Osteocyte (in vitro differentiated cells): ENCODE measurements at regions not wholly inside any gene's neighbourhood (a gene's known extent, or its start where the extent isn't known, plus 50 kb on each side); places are given as distances from the start of the nearest gene placed in this dataset.

Experiments used
- DNase-seq: peaks from one replicate; pipeline ENCODE4 v3.0.0; 2021; ENCODE audit warnings: mixed read lengths; ENCODE audit not compliant: unreplicated experiment; ENCODE audit errors: extremely low spot score
- H3K27ac Mint-ChIP-seq: one replicate; pipeline ENCODE4 v1.8.0; 2021; ENCODE audit warnings: mild to moderate bottlenecking, mixed read lengths; ENCODE audit not compliant: unreplicated experiment
- H3K27me3 Mint-ChIP-seq: one replicate; pipeline ENCODE4 v1.8.0; 2021; ENCODE audit warnings: mixed read lengths; ENCODE audit not compliant: unreplicated experiment
- H3K36me3 Mint-ChIP-seq: one replicate; pipeline ENCODE4 v1.8.0; 2021; ENCODE audit warnings: mixed read lengths; ENCODE audit not compliant: unreplicated experiment
- H3K4me1 Mint-ChIP-seq: one replicate; pipeline ENCODE4 v1.8.0; 2021; ENCODE audit warnings: mixed read lengths; ENCODE audit not compliant: unreplicated experiment
- H3K4me3 Mint-ChIP-seq: one replicate; pipeline ENCODE4 v1.8.0; 2021; ENCODE audit warnings: mild to moderate bottlenecking, moderate library complexity, mixed read lengths; ENCODE audit not compliant: unreplicated experiment
- H3K9me3 Mint-ChIP-seq: one replicate; pipeline ENCODE4 v1.8.0; 2021; ENCODE audit warnings: mixed read lengths; ENCODE audit not compliant: unreplicated experiment
- CTCF ChIP-seq: fragments of 200-600 bp; sonication (generic); IDR thresholded peaks from 2 replicates; pipeline ENCODE4 v1.5.0; 2021; ENCODE audit warnings: antibody characterized with exemption, mild to moderate bottlenecking, moderate library complexity

DNA sequence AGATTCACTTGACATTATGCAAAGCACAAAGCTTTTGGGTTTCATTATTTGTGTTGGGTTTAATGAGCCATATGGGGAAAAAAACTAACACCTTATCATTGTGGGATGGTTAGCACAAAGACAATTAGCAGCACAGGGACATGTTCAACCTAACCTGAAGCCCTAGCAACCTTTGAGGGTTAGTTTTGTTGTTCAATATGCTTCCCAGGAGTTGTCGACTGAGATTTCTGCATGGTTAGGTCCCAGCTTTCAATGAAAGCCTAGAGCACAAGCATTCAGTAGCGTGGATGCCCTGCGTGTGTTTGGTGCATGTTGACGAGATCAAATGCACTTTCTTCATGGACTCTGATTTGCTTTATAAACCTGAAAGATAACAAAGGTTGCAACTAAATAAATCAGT is 565.2 kb upstream of the TLE4 start:
- H3K27ac Mint-ChIP-seq: no peak overlapping the region
- no peaks in the 10 kb centered on the region for H3K36me3 Mint-ChIP-seq
- peaks cover 2% of the 10 kb centered on the region for H3K4me1 Mint-ChIP-seq
- H3K27me3 Mint-ChIP-seq: no peaks in the 10 kb centered on the region
- DNase-seq: no peak
- peaks cover 9% of the 10 kb centered on the region for H3K9me3 Mint-ChIP-seq
- no peak overlapping the region for H3K4me3 Mint-ChIP-seq
- TF ChIP-seq CTCF: no peak

DNA sequence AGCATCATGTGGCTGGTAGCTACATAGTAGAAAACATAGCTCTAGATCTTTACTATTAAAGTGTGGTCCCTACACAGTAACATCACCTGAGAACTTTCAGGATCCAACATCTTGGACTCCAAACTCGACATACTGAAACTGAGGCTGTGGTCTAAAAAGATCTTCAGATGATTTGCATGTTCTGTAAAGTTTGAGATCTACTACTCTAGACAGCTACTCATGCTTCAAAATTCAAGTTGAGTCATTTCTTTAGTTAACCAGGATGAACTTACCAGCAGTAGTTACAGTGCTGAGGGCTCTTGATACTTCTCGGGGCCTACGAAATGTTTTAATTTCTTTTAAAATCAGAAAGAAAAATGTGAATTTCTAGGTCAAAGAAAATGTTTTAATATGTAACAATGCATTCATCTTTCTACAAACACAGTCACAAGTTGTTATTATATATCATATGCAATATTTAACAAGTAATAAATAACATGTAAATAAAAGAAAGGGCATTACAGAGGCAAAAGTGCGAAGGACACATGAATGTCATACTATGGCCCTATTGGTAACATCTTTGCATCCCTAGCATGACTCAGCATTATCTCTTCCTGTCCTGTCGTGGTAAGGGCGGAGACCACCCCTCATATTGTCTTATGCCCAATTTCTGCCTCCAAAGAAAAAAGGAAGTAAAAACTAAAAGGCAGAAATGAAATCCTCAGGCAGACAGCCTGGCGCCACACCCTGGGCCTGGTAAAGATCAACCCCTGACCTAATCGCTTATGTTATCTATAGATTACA is 563.9 kb upstream of the TLE4 start:
- Mint-ChIP-seq H3K36me3 (peaks cover 3% of the 10 kb centered on the region), H3K4me1 (peaks cover 2% of the 10 kb centered on the region)

DNA sequence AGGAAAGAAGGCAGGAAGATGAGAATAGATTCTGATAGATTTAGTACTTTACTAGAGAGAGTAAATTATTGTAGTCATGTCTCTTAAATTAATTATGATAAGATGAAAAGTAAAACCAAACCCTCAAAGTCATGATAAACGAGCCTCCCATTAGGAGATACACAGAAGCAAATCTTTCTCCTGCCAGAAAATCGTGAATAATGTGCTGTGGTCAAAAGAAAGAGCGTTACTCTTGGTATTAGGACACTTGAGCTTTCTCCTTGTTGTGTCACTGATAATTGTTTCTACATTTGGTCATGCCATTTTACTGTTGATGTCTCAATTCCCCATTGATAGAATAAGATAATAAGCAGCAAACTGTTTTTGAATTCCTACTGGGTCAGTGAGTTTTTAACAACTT is 562.8 kb upstream of the TLE4 start:
- no peak for DNase-seq
- H3K4me3 Mint-ChIP-seq: no peak overlapping the region

More for the DNA sequence above, 563.9 kb upstream of the TLE4 start:
- no peak overlapping the region for H3K4me3 Mint-ChIP-seq
- DNase-seq: no peak
- TF ChIP-seq CTCF: no peak
- no peaks in the 10 kb centered on the region for H3K27me3 Mint-ChIP-seq
- no peak overlapping the region for H3K27ac Mint-ChIP-seq
- peaks cover 14% of the 10 kb centered on the region for H3K9me3 Mint-ChIP-seq

DNA sequence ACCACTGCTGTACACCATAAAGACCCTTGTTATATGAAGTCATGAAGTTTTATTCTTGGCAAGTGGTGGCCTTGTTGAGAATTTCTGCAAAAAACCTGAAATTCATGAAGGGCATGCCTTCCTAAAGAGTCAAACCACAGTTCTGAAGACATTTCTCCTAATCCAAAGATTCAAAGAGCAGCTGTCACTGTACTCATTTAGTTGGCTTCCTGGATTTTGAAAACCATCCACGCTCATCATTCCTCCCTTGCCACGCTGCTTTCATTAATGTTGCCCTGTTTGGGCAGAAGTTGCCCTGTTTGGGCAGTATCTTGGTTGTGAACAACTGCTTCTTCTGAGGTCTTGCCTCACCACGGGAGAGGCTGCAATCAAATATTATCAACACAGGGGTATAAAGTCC is 560.3 kb upstream of the TLE4 start:
- H3K27ac Mint-ChIP-seq: no peak overlapping the region
- H3K9me3 Mint-ChIP-seq: peaks cover 11% of the 10 kb centered on the region
- H3K4me1 Mint-ChIP-seq: peaks cover 27% of the 10 kb centered on the region
- no peak for DNase-seq
- TF ChIP-seq CTCF: no peak
- H3K36me3 Mint-ChIP-seq: peaks cover 3% of the 10 kb centered on the region
- no peak overlapping the region for H3K4me3 Mint-ChIP-seq
- no peaks in the 10 kb centered on the region for H3K27me3 Mint-ChIP-seq

More for the DNA sequence above, 562.8 kb upstream of the TLE4 start:
- peaks cover 3% of the 10 kb centered on the region for H3K36me3 Mint-ChIP-seq
- no peaks in the 10 kb centered on the region for H3K27me3 Mint-ChIP-seq
- peaks cover 6% of the 10 kb centered on the region for H3K4me1 Mint-ChIP-seq
- no peak for TF ChIP-seq CTCF
- peaks cover 14% of the 10 kb centered on the region for H3K9me3 Mint-ChIP-seq
- H3K27ac Mint-ChIP-seq: no peak overlapping the region

DNA sequence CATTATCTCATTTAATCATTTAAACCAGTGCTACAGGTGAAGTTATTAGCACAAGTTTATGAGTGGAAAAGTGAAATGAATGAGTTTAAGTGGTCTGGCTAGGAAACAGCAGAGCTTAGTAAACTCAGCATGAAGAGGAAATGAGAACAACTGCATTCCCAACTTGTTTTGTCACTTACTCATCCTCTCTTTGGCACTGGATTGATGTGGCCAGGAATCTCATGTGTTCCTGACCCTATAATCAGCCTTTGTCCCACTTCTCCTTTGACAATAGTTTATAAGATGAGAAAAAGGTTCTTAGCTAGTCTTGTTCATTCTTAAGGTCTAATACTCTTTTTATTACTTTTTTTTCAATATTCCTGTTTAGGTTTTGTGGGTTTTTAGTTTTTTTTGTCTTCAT is 559.2 kb upstream of the TLE4 start:
- Mint-ChIP-seq H3K27ac (no peak overlapping the region), H3K4me1 (peaks cover 27% of the 10 kb centered on the region), H3K36me3 (peaks cover 3% of the 10 kb centered on the region), H3K27me3 (no peaks in the 10 kb centered on the region), H3K9me3 (peaks cover 11% of the 10 kb centered on the region), H3K4me3 (no peak overlapping the region)
- TF ChIP-seq CTCF: no peak
- no peak for DNase-seq
